ENCODE measurements at regions not wholly inside any gene's neighbourhood (a gene's known extent, or its start where the extent isn't known, plus 50 kb on each side); places are given as distances from the start of the nearest gene placed in this dataset.

GRCh38 chr4:126890994-126891393, 741.8 kb upstream of the INTU start:
- no peak for TF ChIP-seq POLR2A (IDR thresholded peaks at IDR 0.05)
- no peak for TF ChIP-seq CTCF (IDR thresholded peaks at IDR 0.05 in 8 of 11, conservative IDR thresholded peaks at IDR 0.05 in 3 of 11)
- TF ChIP-seq POLR2AphosphoS5 (IDR thresholded peaks at IDR 0.05) = no peak
- no peak overlapping the region for H3K4me3 ChIP-seq
- peaks cover 0 to 14% (median 1%) of the 10 kb centered on the region in 8 donors for H3K9me3 ChIP-seq
- intact Hi-C loops (cut with DNase I; ENCODE audit: low total_unique reads) = no loop called here
- no peaks in the 10 kb centered on the region for H3K36me3 ChIP-seq
- no peaks in the 10 kb centered on the region for H3K4me1 ChIP-seq
- no peak overlapping the region for H3K27ac ChIP-seq
- no peaks in the 10 kb centered on the region for H3K27me3 ChIP-seq (replicated peaks in 1 of 7)
- 43 to 50% (median 46%) methylated on average over 3 of the region's 3 CpGs for WGBS, 5 donors
- DNase-seq = no peak

GRCh38 chr4:126894963-126895362, 737.8 kb upstream of the INTU start:
- no peaks in the 10 kb centered on the region for H3K4me1 ChIP-seq
- H3K9me3 ChIP-seq = peaks cover 0 to 46% (median 13%) of the 10 kb centered on the region in 8 donors
- no peak overlapping the region for H3K27ac ChIP-seq
- DNase-seq = no peak
- H3K4me3 ChIP-seq = no peak overlapping the region
- no peaks in the 10 kb centered on the region for H3K27me3 ChIP-seq (replicated peaks in 1 of 7)
- TF ChIP-seq CTCF (IDR thresholded peaks at IDR 0.05 in 8 of 11, conservative IDR thresholded peaks at IDR 0.05 in 3 of 11) = no peak
- no peak for TF ChIP-seq POLR2A (IDR thresholded peaks at IDR 0.05)
- no peak for TF ChIP-seq POLR2AphosphoS5 (IDR thresholded peaks at IDR 0.05)
- H3K36me3 ChIP-seq = no peaks in the 10 kb centered on the region
- intact Hi-C loops (cut with DNase I; ENCODE audit: low total_unique reads) = no loop called here
- WGBS, 5 donors = 65 to 87% (median 69%) methylated on average over 1 of the region's 1 CpG

GRCh38 chr4:126895988-126896570, 736.7 kb upstream of the INTU start:
- Histone ChIP-seq H3K27ac (no peak overlapping the region), H3K4me1 (no peaks in the 10 kb centered on the region), H3K36me3 (no peaks in the 10 kb centered on the region), H3K27me3 (replicated peaks in 1 of 7) (no peaks in the 10 kb centered on the region), H3K9me3 (peaks cover 0 to 51% (median 13%) of the 10 kb centered on the region in 8 donors), H3K4me3 (no peak overlapping the region)
- no peak for DNase-seq
- intact Hi-C loops (cut with DNase I; ENCODE audit: low total_unique reads) = no loop called here
- TF ChIP-seq POLR2AphosphoS5 (IDR thresholded peaks at IDR 0.05) = no peak
- no peak for TF ChIP-seq CTCF (IDR thresholded peaks at IDR 0.05 in 8 of 11, conservative IDR thresholded peaks at IDR 0.05 in 3 of 11)
- TF ChIP-seq POLR2A (IDR thresholded peaks at IDR 0.05) = no peak
- 78 to 92% (median 85%) methylated on average over 2 of the region's 2 CpGs for WGBS, 5 donors

- Histone ChIP-seq H3K4me1 (no peaks in the 10 kb centered on the region), H3K4me3 (no peak overlapping the region), H3K27ac (no peak overlapping the region), H3K9me3 (peaks cover 0 to 51% (median 13%) of the 10 kb centered on the region in 8 donors), H3K27me3 (replicated peaks in 1 of 7) (no peaks in the 10 kb centered on the region), H3K36me3 (no peaks in the 10 kb centered on the region)
- no peak for TF ChIP-seq CTCF (IDR thresholded peaks at IDR 0.05 in 8 of 11, conservative IDR thresholded peaks at IDR 0.05 in 3 of 11)
- TF ChIP-seq POLR2AphosphoS5 (IDR thresholded peaks at IDR 0.05) = no peak
- TF ChIP-seq POLR2A (IDR thresholded peaks at IDR 0.05) = no peak
- DNase-seq = no peak
- WGBS, 5 donors = 66 to 88% (median 85%) methylated on average over 3 of the region's 3 CpGs
- intact Hi-C loops (cut with DNase I; ENCODE audit: low total_unique reads) = no loop called here
Observed at GRCh38 chr4:126897038-126897437, 735.7 kb upstream of the INTU start.

All from spleen (tissue), 11 donors.